Testis (tissue), 2 donors: ENCODE measurements at regions not wholly inside any gene's neighbourhood (a gene's known extent, or its start where the extent isn't known, plus 50 kb on each side); places are given as distances from the start of the nearest gene placed in this dataset.

Source experiments
- DNase-seq: peaks from one replicate; pipeline ENCODE4 v3.0.0-alpha.2; 2019
- H3K27ac ChIP-seq, 2 donors: fragments of 200-600 bp; sonication (generic); one replicate each; pipeline ENCODE4 v1.5.1; 2019
- H3K27me3 ChIP-seq: fragments of 200-600 bp; sonication (generic); one replicate; pipeline ENCODE4 v1.5.1; 2019
- H3K36me3 ChIP-seq: fragments of 200-600 bp; sonication (generic); one replicate; pipeline ENCODE4 v1.5.1; 2017; ENCODE audit warnings: low read depth; ENCODE audit errors: missing control alignments
- H3K4me1 ChIP-seq: fragments of 200-600 bp; sonication (generic); one replicate; pipeline ENCODE4 v1.5.1; 2019
- H3K4me3 ChIP-seq, 2 donors: fragments of 200-600 bp; sonication (generic); one replicate each; pipeline ENCODE4 v1.5.1; 2017 to 2019
- H3K9me3 ChIP-seq: fragments of 200-600 bp; sonication (generic); one replicate; pipeline ENCODE4 v1.5.1; 2017
- POLR2A ChIP-seq: fragments of 450-650 bp; IDR thresholded peaks from one replicate; pipeline ENCODE4 v1.6.1; 2017; ENCODE audit warnings: antibody characterized with exemption, mild to moderate bottlenecking, moderate library complexity
- WGBS, 2 donors: methylation state at CpG; one replicate each; pipeline ENCODE4 v1.1.5; 2018; 5-methylcytosine and 5-hydroxymethylcytosine counted together
- intact Hi-C: fragments of 100-400 bp; cut with DNase I; formaldehyde crosslinking; loops from one replicate; pipeline ENCODE4 v1.15.1; 2023; ENCODE audit warnings: low total_unique reads
- TF ChIP-seq, protein P1 (sequence below), 3 experiments: fragments of 450-650 bp in 2 of 3; fragments of 200-600 bp in 1 of 3; sonication (generic) in 1 of 3; IDR thresholded peaks; one replicate each; pipeline ENCODE4 v1.5.1; 2016 to 2019; ENCODE audit warnings: antibody characterized with exemption in 3 of 3, mild to moderate bottlenecking in 2 of 3, moderate library complexity in 1 of 3

DNA sequence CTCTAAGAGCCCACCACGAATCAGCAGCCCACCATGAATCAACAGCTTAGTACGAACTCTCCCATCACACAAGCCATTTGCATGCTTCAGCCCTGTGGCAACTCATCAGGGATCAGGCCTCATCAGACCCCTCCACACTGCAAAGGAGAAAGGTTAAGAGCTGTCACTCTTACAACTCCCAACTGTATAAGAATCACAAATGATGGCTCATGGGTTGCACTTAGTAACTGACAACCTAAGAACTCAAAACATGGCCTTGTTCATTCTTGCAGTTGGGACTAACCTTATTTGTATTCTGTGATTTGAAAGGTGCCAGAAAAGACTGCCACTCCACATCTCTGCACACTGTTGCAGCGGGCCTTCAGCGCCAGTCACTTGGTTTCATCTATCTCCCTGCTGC, 149.1 kb upstream of the ZNF366 start:
- WGBS, 2 donors, result 91 to 95% methylated on average over 4 of the region's 4 CpGs
- Histone ChIP-seq H3K27ac (no peak overlapping the region), H3K9me3 (no peaks in the 10 kb centered on the region), H3K4me1 (no peaks in the 10 kb centered on the region), H3K27me3 (no peaks in the 10 kb centered on the region), H3K4me3 (no peak overlapping the region), H3K36me3 (no peaks in the 10 kb centered on the region)
- intact Hi-C loops, result no loop called here
- no peak for DNase-seq
- TF ChIP-seq POLR2A, result no peak
- TF ChIP-seq, protein P1, sequence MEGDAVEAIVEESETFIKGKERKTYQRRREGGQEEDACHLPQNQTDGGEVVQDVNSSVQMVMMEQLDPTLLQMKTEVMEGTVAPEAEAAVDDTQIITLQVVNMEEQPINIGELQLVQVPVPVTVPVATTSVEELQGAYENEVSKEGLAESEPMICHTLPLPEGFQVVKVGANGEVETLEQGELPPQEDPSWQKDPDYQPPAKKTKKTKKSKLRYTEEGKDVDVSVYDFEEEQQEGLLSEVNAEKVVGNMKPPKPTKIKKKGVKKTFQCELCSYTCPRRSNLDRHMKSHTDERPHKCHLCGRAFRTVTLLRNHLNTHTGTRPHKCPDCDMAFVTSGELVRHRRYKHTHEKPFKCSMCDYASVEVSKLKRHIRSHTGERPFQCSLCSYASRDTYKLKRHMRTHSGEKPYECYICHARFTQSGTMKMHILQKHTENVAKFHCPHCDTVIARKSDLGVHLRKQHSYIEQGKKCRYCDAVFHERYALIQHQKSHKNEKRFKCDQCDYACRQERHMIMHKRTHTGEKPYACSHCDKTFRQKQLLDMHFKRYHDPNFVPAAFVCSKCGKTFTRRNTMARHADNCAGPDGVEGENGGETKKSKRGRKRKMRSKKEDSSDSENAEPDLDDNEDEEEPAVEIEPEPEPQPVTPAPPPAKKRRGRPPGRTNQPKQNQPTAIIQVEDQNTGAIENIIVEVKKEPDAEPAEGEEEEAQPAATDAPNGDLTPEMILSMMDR (IDR thresholded peaks at IDR 0.05), result no peak

DNA sequence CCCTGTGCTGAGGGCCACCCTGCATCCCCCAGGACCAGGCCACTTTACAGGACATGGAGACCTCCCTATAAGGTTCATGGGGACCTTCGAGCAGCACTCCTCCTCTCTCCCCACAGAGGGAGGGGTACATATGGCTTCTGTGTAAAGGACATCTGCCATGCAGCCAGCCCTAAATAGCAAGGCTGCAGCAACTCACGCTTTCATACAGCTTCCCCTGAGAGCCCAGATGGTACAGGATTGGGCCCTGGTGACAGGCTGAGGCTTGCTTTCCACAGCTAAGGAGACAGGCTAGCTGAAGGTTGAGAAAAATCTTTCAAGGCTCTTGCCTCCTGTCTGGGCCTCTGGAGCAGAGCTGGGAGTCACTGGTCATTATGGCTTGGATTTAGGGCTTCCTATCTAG, 147.0 kb upstream of the ZNF366 start:
- no peaks in the 10 kb centered on the region for H3K9me3 ChIP-seq
- H3K36me3 ChIP-seq, result no peaks in the 10 kb centered on the region
- 67 to 73% methylated on average over 2 of the region's 2 CpGs for WGBS, 2 donors
- DNase-seq, result no peak
- H3K27ac ChIP-seq, result no peak overlapping the region
- no peak overlapping the region for H3K4me3 ChIP-seq
- no peak for TF ChIP-seq POLR2A
- TF ChIP-seq, protein P1 (IDR thresholded peaks at IDR 0.05), result no peak
- intact Hi-C loops, result no loop called here
- no peaks in the 10 kb centered on the region for H3K27me3 ChIP-seq
- H3K4me1 ChIP-seq, result no peaks in the 10 kb centered on the region

DNA sequence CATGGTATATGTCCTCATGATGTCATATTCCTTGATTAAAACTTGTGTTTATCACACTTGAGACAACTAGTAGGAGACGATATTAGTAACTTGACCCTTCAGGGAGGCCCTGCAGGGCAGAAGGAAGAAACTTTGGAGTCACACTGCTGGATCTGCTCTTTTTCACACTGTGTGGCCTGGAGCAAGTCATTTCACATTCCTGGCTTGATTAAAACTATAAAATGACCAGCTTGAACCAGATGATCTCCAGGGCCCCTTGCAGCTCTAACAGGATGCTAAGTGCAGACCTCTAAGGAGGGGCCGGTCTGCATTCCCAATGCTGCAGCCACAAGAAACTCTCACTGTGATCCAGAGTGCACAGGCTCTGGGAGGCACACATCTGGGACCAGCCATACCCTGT, 146.4 kb upstream of the ZNF366 start:
- H3K36me3 ChIP-seq, result no peaks in the 10 kb centered on the region
- 77 to 82% methylated on average over 2 of the region's 2 CpGs for WGBS, 2 donors
- no peaks in the 10 kb centered on the region for H3K4me1 ChIP-seq
- no peak overlapping the region for H3K27ac ChIP-seq
- no peaks in the 10 kb centered on the region for H3K27me3 ChIP-seq
- no peak for DNase-seq
- TF ChIP-seq POLR2A, result no peak
- TF ChIP-seq, protein P1 (IDR thresholded peaks at IDR 0.05), result no peak
- intact Hi-C loops, result no loop called here
- H3K9me3 ChIP-seq, result no peaks in the 10 kb centered on the region
- no peak overlapping the region for H3K4me3 ChIP-seq

DNA sequence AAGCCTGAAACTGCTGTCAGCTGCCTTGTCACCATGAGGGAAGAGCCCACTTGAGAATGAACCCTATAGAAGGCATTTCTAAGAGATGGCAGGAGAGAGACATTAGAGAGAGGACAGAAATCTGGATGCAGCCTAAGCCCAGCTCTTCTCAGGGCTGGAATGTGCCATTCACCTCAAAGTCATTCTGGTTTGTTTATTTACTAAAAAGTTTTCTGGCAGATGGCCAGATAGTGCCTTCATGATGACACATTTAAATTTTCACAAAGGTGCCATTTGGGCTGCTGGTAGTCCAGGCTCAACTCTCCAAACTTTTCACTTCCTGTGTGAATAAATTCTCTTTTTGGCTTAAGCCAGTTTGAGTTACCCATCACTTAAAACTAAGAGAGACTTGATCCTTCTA, 144.6 kb upstream of the ZNF366 start:
- no peak overlapping the region for H3K27ac ChIP-seq
- H3K9me3 ChIP-seq, result no peaks in the 10 kb centered on the region
- H3K4me1 ChIP-seq, result no peaks in the 10 kb centered on the region
- no peak overlapping the region for H3K4me3 ChIP-seq
- DNase-seq, result no peak
- H3K27me3 ChIP-seq, result no peaks in the 10 kb centered on the region
- intact Hi-C loops, result no loop called here
- no peaks in the 10 kb centered on the region for H3K36me3 ChIP-seq
- TF ChIP-seq, protein P1 (IDR thresholded peaks at IDR 0.05), result no peak
- no peak for TF ChIP-seq POLR2A

DNA sequence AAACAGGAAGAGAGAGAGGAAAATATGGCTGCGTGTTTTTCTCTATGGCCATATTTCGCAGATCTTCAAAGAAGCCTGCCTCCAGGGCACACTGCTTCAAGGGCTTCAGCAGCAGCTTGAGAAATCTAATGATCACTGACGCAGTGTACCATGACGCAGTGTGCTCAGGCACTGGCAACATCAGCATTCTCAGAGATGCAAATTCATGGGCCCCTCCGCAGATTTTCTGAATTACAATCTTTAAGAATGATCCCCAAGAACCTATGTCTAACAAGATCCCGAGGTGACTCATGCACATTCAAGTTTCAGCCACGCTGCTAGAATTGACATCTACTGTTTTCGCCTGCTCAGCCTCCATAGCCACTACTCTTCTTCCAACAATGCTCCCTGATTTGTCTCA, 143.9 kb upstream of the ZNF366 start:
- TF ChIP-seq, protein P1 (IDR thresholded peaks at IDR 0.05), result no peak
- TF ChIP-seq POLR2A, result no peak
- Histone ChIP-seq H3K36me3 (no peaks in the 10 kb centered on the region), H3K27ac (no peak overlapping the region), H3K9me3 (no peaks in the 10 kb centered on the region), H3K4me3 (no peak overlapping the region), H3K4me1 (no peaks in the 10 kb centered on the region), H3K27me3 (no peaks in the 10 kb centered on the region)
- 85 to 96% methylated on average over 8 of the region's 8 CpGs for WGBS, 2 donors
- intact Hi-C loops, result no loop called here
- no peak for DNase-seq
